GM23338 (cell line): ENCODE measurements at regions not wholly inside any gene's neighbourhood (a gene's known extent, or its start where the extent isn't known, plus 50 kb on each side); places are given as distances from the start of the nearest gene placed in this dataset.

Source experiments
- ATAC-seq: fragments of 200-7000 bp; cut with Tn5 transposase; 3 replicates; pipeline ENCODE4 v1.9.1; 2020
- DNase-seq: peaks from one replicate; pipeline ENCODE4 v3.0.0-alpha.2; 2015; ENCODE audit warnings: low spot score
- H2AFZ ChIP-seq: fragments of 200-600 bp; sonication (generic); 2 replicates; pipeline ENCODE4 v1.8.0; 2016; ENCODE audit warnings: antibody characterized with exemption, mild to moderate bottlenecking, moderate library complexity
- H3F3A ChIP-seq: fragments of 200-600 bp; sonication (generic); replicated peaks from 2 replicates; pipeline ENCODE4 v1.8.0; 2017; ENCODE audit warnings: antibody characterized with exemption, mixed run types, low read depth
- H3K27ac ChIP-seq: fragments of 200-600 bp; sonication (generic); 2 replicates; pipeline ENCODE4 v1.6.1; 2016; ENCODE audit warnings: low read depth
- H3K27me3 ChIP-seq: fragments of 200-600 bp; sonication (generic); 2 replicates; pipeline ENCODE4 v1.8.0; 2016; ENCODE audit warnings: mild to moderate bottlenecking, mixed run types, moderate library complexity; ENCODE audit not compliant: insufficient read depth
- H3K36me3 ChIP-seq: fragments of 200-600 bp; sonication (generic); 2 replicates; pipeline ENCODE4 v1.8.0; 2016; ENCODE audit warnings: mild to moderate bottlenecking; ENCODE audit not compliant: insufficient read depth
- H3K4me1 ChIP-seq: fragments of 200-600 bp; sonication (generic); 2 replicates; pipeline ENCODE4 v1.8.0; 2016; ENCODE audit warnings: mild to moderate bottlenecking, moderate library complexity; ENCODE audit not compliant: insufficient read depth
- H3K4me2 ChIP-seq: fragments of 200-600 bp; sonication (generic); 2 replicates; pipeline ENCODE4 v1.7.1; 2017; ENCODE audit warnings: mixed run types
- H3K4me3 ChIP-seq: fragments of 200-600 bp; sonication (generic); 2 replicates; pipeline ENCODE4 v1.6.1; 2016; ENCODE audit warnings: mixed run types
- H3K79me2 ChIP-seq: fragments of 200-600 bp; sonication (generic); replicated peaks from 2 replicates; pipeline ENCODE4 v1.8.0; 2017; ENCODE audit warnings: mild to moderate bottlenecking; ENCODE audit not compliant: insufficient read depth
- H3K9me2 ChIP-seq: fragments of 200-600 bp; sonication (generic); 2 replicates; pipeline ENCODE4 v1.8.0; 2017; ENCODE audit not compliant: insufficient read depth
- H4K20me1 ChIP-seq: fragments of 200-600 bp; sonication (generic); replicated peaks from 2 replicates; pipeline ENCODE4 v1.8.0; 2017; ENCODE audit warnings: mild to moderate bottlenecking; ENCODE audit not compliant: insufficient read depth
- H3K27ac Mint-ChIP-seq: 2 replicates; pipeline ENCODE4 v1.8.0; 2020; ENCODE audit warnings: inconsistent platforms, mild to moderate bottlenecking, moderate library complexity, mixed read lengths
- H3K27me3 Mint-ChIP-seq: 3 replicates; pipeline ENCODE4 v1.8.0; 2022; ENCODE audit warnings: low read depth, mild to moderate bottlenecking, moderate library complexity, mixed read lengths, inconsistent platforms; ENCODE audit not compliant: insufficient read depth, poor library complexity
- H3K36me3 Mint-ChIP-seq: 3 replicates; pipeline ENCODE4 v1.8.0; 2021; ENCODE audit warnings: low read depth, mild to moderate bottlenecking, inconsistent platforms, moderate library complexity, mixed read lengths
- H3K4me1 Mint-ChIP-seq: 3 replicates; pipeline ENCODE4 v1.8.0; 2020; ENCODE audit warnings: mild to moderate bottlenecking, inconsistent platforms, mixed read lengths
- H3K4me3 Mint-ChIP-seq: 3 replicates; pipeline ENCODE4 v1.8.0; 2021; ENCODE audit warnings: moderate library complexity, mild to moderate bottlenecking, inconsistent platforms, mixed read lengths
- H3K9me3 Mint-ChIP-seq: 3 replicates; pipeline ENCODE4 v1.8.0; 2020; ENCODE audit warnings: moderate library complexity, mild to moderate bottlenecking, inconsistent platforms, mixed read lengths
- EZH2 ChIP-seq: fragments of 200-600 bp; sonication (generic); IDR thresholded peaks from one replicate; pipeline ENCODE4 v1.8.0; 2017; ENCODE audit warnings: antibody characterized with exemption, mild to moderate bottlenecking, low read depth; ENCODE audit not compliant: unreplicated experiment
- EZH2phosphoT487 ChIP-seq: fragments of 200-600 bp; sonication (generic); IDR thresholded peaks from one replicate; pipeline ENCODE4 v1.8.1; 2018; ENCODE audit warnings: antibody characterized with exemption; ENCODE audit not compliant: unreplicated experiment
- JUNB ChIP-seq: IDR thresholded peaks from one replicate; pipeline ENCODE4 v1.6.1; 2016; ENCODE audit warnings: antibody characterized with exemption; ENCODE audit not compliant: unreplicated experiment
- NANOG ChIP-seq: IDR thresholded peaks from 2 replicates; pipeline ENCODE4 v1.6.1; 2016; ENCODE audit warnings: antibody characterized with exemption, borderline replicate concordance
- STAT1 ChIP-seq: IDR thresholded peaks from one replicate; pipeline ENCODE4 v1.6.1; 2016; ENCODE audit warnings: antibody characterized with exemption; ENCODE audit not compliant: unreplicated experiment
- ZNF114 ChIP-seq: fragments of 250-450 bp; sonication (Bioruptor Pico); IDR thresholded peaks from 2 replicates; pipeline ENCODE4 v1.5.0; 2020; ENCODE audit warnings: mild to moderate bottlenecking, moderate library complexity
- ZNF331 ChIP-seq: fragments of 250-450 bp; sonication (Bioruptor Pico); IDR thresholded peaks from 2 replicates; pipeline ENCODE4 v1.5.0; 2020; ENCODE audit warnings: low read depth, mild to moderate bottlenecking, moderate library complexity
- ZNF462 ChIP-seq: fragments of 250-450 bp; sonication (Bioruptor Pico); IDR thresholded peaks from 2 replicates; pipeline ENCODE4 v1.5.0; 2020; ENCODE audit warnings: mild to moderate bottlenecking, moderate library complexity
- TF ChIP-seq, protein P1 (sequence below): IDR thresholded peaks from 2 replicates; pipeline ENCODE4 v1.6.1; 2016; ENCODE audit warnings: antibody characterized with exemption
- TF ChIP-seq, protein P2 (sequence below), 2 experiments: fragments of 200-600 bp in 1 of 2; sonication (generic) in 1 of 2; conservative IDR thresholded peaks; 2 replicates each; pipeline versions ENCODE4 v1.5.1 to v1.6.1; 2016 to 2017; ENCODE audit warnings: antibody characterized with exemption in 2 of 2, low read depth in 2 of 2, mild to moderate bottlenecking in 2 of 2, moderate library complexity in 1 of 2

DNA sequence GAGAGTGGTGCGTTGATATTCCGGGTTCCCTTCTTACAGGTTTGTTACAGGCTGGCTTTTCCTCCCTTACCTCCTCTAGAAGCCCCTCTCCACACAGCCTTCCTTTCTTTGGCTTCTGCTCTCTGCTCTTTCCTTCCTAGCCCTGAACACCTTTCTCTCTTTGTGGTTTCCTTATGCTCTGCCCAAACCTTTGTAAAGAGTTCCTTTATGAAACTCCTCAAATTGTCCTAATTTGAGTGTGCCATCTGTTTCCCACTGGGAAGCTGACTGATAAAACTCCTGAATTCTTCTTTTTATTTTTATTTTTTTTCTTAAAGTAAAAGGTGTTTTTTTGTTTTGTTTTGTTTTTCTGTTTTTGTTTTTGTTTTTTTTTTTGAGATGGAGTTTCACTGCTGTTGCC is 60.1 kb upstream of the OTX2 start (continued):
- TF ChIP-seq, protein P1, sequence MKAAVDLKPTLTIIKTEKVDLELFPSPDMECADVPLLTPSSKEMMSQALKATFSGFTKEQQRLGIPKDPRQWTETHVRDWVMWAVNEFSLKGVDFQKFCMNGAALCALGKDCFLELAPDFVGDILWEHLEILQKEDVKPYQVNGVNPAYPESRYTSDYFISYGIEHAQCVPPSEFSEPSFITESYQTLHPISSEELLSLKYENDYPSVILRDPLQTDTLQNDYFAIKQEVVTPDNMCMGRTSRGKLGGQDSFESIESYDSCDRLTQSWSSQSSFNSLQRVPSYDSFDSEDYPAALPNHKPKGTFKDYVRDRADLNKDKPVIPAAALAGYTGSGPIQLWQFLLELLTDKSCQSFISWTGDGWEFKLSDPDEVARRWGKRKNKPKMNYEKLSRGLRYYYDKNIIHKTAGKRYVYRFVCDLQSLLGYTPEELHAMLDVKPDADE = no peak
- TF ChIP-seq JUNB (no peak), ZNF331 (no peak), STAT1 (no peak)
- TF ChIP-seq, protein P2, sequence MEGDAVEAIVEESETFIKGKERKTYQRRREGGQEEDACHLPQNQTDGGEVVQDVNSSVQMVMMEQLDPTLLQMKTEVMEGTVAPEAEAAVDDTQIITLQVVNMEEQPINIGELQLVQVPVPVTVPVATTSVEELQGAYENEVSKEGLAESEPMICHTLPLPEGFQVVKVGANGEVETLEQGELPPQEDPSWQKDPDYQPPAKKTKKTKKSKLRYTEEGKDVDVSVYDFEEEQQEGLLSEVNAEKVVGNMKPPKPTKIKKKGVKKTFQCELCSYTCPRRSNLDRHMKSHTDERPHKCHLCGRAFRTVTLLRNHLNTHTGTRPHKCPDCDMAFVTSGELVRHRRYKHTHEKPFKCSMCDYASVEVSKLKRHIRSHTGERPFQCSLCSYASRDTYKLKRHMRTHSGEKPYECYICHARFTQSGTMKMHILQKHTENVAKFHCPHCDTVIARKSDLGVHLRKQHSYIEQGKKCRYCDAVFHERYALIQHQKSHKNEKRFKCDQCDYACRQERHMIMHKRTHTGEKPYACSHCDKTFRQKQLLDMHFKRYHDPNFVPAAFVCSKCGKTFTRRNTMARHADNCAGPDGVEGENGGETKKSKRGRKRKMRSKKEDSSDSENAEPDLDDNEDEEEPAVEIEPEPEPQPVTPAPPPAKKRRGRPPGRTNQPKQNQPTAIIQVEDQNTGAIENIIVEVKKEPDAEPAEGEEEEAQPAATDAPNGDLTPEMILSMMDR (conservative IDR thresholded peaks at IDR 0.05; ENCODE audit: low read depth in 2 of 2) = no peak

DNA sequence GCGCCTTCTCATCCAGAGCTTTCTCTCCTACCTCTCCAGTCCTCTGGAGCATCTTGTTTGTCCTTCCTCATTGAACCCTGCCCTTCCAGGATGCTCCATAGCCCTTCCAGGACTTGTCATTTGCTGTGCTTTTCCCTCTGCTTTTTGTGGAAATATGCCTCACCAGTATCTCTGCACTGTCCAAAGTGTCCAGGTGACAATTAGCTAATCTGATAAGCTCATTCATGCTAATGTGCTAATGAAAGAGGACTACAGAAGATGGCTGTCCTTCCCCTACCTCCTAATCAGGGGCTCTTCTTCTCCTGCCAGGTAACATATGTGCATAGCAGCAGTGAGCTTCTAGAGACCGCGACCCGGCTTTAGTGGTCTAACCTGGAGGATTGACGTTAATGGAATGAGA is 58.4 kb upstream of the OTX2 start:
- Mint-ChIP-seq H3K27me3 (peaks cover 4% of the 10 kb centered on the region), H3K4me1 (peaks cover 4% of the 10 kb centered on the region; the same call in 1 of the 3 replicates), H3K9me3 (no peaks in the 10 kb centered on the region), H3K36me3 (no peaks in the 10 kb centered on the region), H3K4me3 (no peak overlapping the region), H3K27ac (no peak overlapping the region)
- no peaks in the 10 kb centered on the region for H3K79me2 ChIP-seq
- no peak overlapping the region for H3K4me2 ChIP-seq
- H3K4me3 ChIP-seq = no peak overlapping the region
- no peaks in the 10 kb centered on the region for H4K20me1 ChIP-seq
- TF ChIP-seq EZH2 (no peak), NANOG (no peak)
- no peaks in the 10 kb centered on the region for H3K36me3 ChIP-seq
- H3K9me2 ChIP-seq = peaks cover 4% of the 10 kb centered on the region; the same call in 1 of the 2 replicates
- no peak overlapping the region for H2AFZ ChIP-seq
- H3K27ac ChIP-seq = no peak overlapping the region
- peaks cover 5% of the 10 kb centered on the region for H3K4me1 ChIP-seq
- H3F3A ChIP-seq = no peaks in the 10 kb centered on the region
- DNase-seq (no peak), ATAC-seq (no peak)
- H3K27me3 ChIP-seq = peaks cover 9% of the 10 kb centered on the region; the same call in 1 of the 2 replicates

GRCh38 chr14:56862836-56863235 is 52.6 kb upstream of the OTX2 start:
- H3K27me3 ChIP-seq = peaks cover 2% of the 10 kb centered on the region; the same call in 1 of the 2 replicates
- no peak for ATAC-seq
- no peak overlapping the region for H3K27ac ChIP-seq
- H3K4me2 ChIP-seq = no peak overlapping the region
- TF ChIP-seq ZNF114 (no peak), EZH2phosphoT487 (no peak), JUNB (no peak), ZNF462 (no peak), STAT1 (no peak)
- H2AFZ ChIP-seq = no peak overlapping the region
- H3K27ac Mint-ChIP-seq = no peak overlapping the region
- no peaks in the 10 kb centered on the region for H4K20me1 ChIP-seq
- H3K9me2 ChIP-seq = no peaks in the 10 kb centered on the region
- peaks cover 24% of the 10 kb centered on the region for H3K4me1 Mint-ChIP-seq
- peaks cover 4% of the 10 kb centered on the region for H3K27me3 Mint-ChIP-seq
- H3K9me3 Mint-ChIP-seq = no peaks in the 10 kb centered on the region
- no peak overlapping the region for H3K4me3 ChIP-seq
- peaks cover 19% of the 10 kb centered on the region for H3K4me1 ChIP-seq
- 0 out of 2 replicates have a peak, but pooled peaks cover 9% of the 10 kb centered on the region for H3F3A ChIP-seq
- no peaks in the 10 kb centered on the region for H3K79me2 ChIP-seq
- no peaks in the 10 kb centered on the region for H3K36me3 Mint-ChIP-seq
- H3K4me3 Mint-ChIP-seq = no peak overlapping the region
- no peaks in the 10 kb centered on the region for H3K36me3 ChIP-seq
- no peak for DNase-seq
